AG10803 (cell line): ENCODE measurements at regions not wholly inside any gene's neighbourhood (a gene's known extent, or its start where the extent isn't known, plus 50 kb on each side); places are given as distances from the start of the nearest gene placed in this dataset.

ENCODE experiments used
- DNase-seq: peaks from one replicate; pipeline ENCODE4 v3.0.0; 2010; ENCODE audit warnings: low read depth
- H3K4me3 ChIP-seq: 2 replicates; pipeline ENCODE4 v1.5.1; 2011; ENCODE audit warnings: mild to moderate bottlenecking, low read length, control low read depth
- CTCF ChIP-seq: conservative IDR thresholded peaks from 2 replicates; pipeline ENCODE4 v1.5.1; 2011; ENCODE audit warnings: mild to moderate bottlenecking, low read length, control low read depth, inconsistent platforms

- no peak for TF ChIP-seq CTCF
- DNase-seq = peak; percentile 85
These were observed 237.6 kb downstream of the MRPL39 start for GRCh38 chr21:25369524-25370300.

GRCh38 chr21:25368531-25368930 is 238.8 kb downstream of the MRPL39 start:
- no peak for DNase-seq
- no peak overlapping the region for H3K4me3 ChIP-seq
- TF ChIP-seq CTCF = no peak

More at GRCh38 chr21:25369524-25370300, 237.6 kb downstream of the MRPL39 start:
- no peak overlapping the region for H3K4me3 ChIP-seq

- TF ChIP-seq CTCF = no peak
- DNase-seq = no peak
These were observed 241.2 kb downstream of the MRPL39 start for GRCh38 chr21:25366116-25366515.

GRCh38 chr21:25362375-25363267 is 244.7 kb downstream of the MRPL39 start:
- no peak for DNase-seq
- no peak for TF ChIP-seq CTCF
- H3K4me3 ChIP-seq = no peak overlapping the region

More at GRCh38 chr21:25366116-25366515, 241.2 kb downstream of the MRPL39 start:
- no peak overlapping the region for H3K4me3 ChIP-seq

GRCh38 chr21:25361765-25362164 is 245.5 kb downstream of the MRPL39 start:
- no peak for TF ChIP-seq CTCF
- no peak for DNase-seq

GRCh38 chr21:25361097-25361496 is 246.2 kb downstream of the MRPL39 start:
- DNase-seq = no peak
- H3K4me3 ChIP-seq = no peak overlapping the region
- TF ChIP-seq CTCF = no peak

More at GRCh38 chr21:25361765-25362164, 245.5 kb downstream of the MRPL39 start:
- H3K4me3 ChIP-seq = no peak overlapping the region
